C4-2B (cell line): ENCODE measurements at regions not wholly inside any gene's neighbourhood (a gene's known extent, or its start where the extent isn't known, plus 50 kb on each side); places are given as distances from the start of the nearest gene placed in this dataset.

Source experiments
- CTCF ChIP-seq: fragments of 450-650 bp; conservative IDR thresholded peaks from 2 replicates; pipeline ENCODE4 v1.5.1; 2017; ENCODE audit warnings: mild to moderate bottlenecking
- ZFX ChIP-seq: fragments of 450-650 bp; IDR thresholded peaks from 2 replicates; pipeline ENCODE4 v1.6.1; 2017

- TF ChIP-seq CTCF (no peak), ZFX (no peak)
Measured at GRCh38 chr5:155826611-155827507, 500.1 kb upstream of the SGCD start.
